T-helper 2 cell treated with Interferon-gamma antibody and Interleukin-4, amounts not matched to agents 100 ng/mL and 5 ng/mL, for 36 hours (primary cell): ENCODE measurements at regions not wholly inside any gene's neighbourhood (a gene's known extent, or its start where the extent isn't known, plus 50 kb on each side); places are given as distances from the start of the nearest gene placed in this dataset.
"Not testable (repeated sequence)": the region's sequence is repeated elsewhere in the genome, so short reads cannot be mapped to it uniquely, and the experiment has no call there.

Experiments
- intact Hi-C: fragments of 100-400 bp; cut with micrococcal nuclease; formaldehyde crosslinking; loops from one replicate; pipeline ENCODE4 v1.15.1; 2023

GRCh38 chr20:22815603-22816315 is 219.4 kb upstream of the SSTR4 start:
- intact Hi-C loops: no loop called here

- intact Hi-C loops: no loop called here
These were observed 216.5 kb upstream of the SSTR4 start for GRCh38 chr20:22818636-22819035.

- intact Hi-C loops: no loop called here
These were observed 216.0 kb upstream of the SSTR4 start for GRCh38 chr20:22819112-22819511.

GRCh38 chr20:22819784-22820183 is 215.3 kb upstream of the SSTR4 start:
- intact Hi-C loops: no loop called here

GRCh38 chr20:22821081-22821727 is 213.9 kb upstream of the SSTR4 start:
- intact Hi-C loops: no loop called here

GRCh38 chr20:22821796-22822195 is 213.3 kb upstream of the SSTR4 start:
- intact Hi-C loops: no loop called here

- intact Hi-C loops: no loop called here
These were observed 212.0 kb upstream of the SSTR4 start for GRCh38 chr20:22823119-22823518.

GRCh38 chr20:22824077-22824476 is 211.0 kb upstream of the SSTR4 start:
- intact Hi-C loops: no loop called here

- intact Hi-C loops: no loop called here
These were observed 210.0 kb upstream of the SSTR4 start for GRCh38 chr20:22825076-22825475.

GRCh38 chr20:22825546-22825945 is 209.6 kb upstream of the SSTR4 start:
- intact Hi-C loops: no loop called here

- intact Hi-C loops: no loop called here
These were observed 208.5 kb upstream of the SSTR4 start for GRCh38 chr20:22826306-22827230.

GRCh38 chr20:22827916-22828315 is 207.2 kb upstream of the SSTR4 start:
- intact Hi-C loops: no loop called here

- intact Hi-C loops: no loop called here
These were observed 205.8 kb upstream of the SSTR4 start for GRCh38 chr20:22829356-22829755.

GRCh38 chr20:22830138-22830537 is 205.0 kb upstream of the SSTR4 start:
- intact Hi-C loops: no loop called here

GRCh38 chr20:22830715-22831114 is 204.4 kb upstream of the SSTR4 start:
- intact Hi-C loops: not testable (repeated sequence)

GRCh38 chr20:22833851-22834250 is 201.3 kb upstream of the SSTR4 start:
- intact Hi-C loops: no loop called here

- intact Hi-C loops: no loop called here
These were observed 200.4 kb upstream of the SSTR4 start for GRCh38 chr20:22834651-22835256.

GRCh38 chr20:22836211-22836610 is 198.9 kb upstream of the SSTR4 start:
- intact Hi-C loops: no loop called here

- intact Hi-C loops: no loop called here
These were observed 198.2 kb upstream of the SSTR4 start for GRCh38 chr20:22836877-22837276.

- intact Hi-C loops: no loop called here
These were observed 197.1 kb upstream of the SSTR4 start for GRCh38 chr20:22838001-22838400.

- intact Hi-C loops: no loop called here
These were observed 193.3 kb upstream of the SSTR4 start for GRCh38 chr20:22841846-22842245.

GRCh38 chr20:22842793-22843192 is 192.3 kb upstream of the SSTR4 start:
- intact Hi-C loops: no loop called here
